ENCODE measurements at regions not wholly inside any gene's neighbourhood (a gene's known extent, or its start where the extent isn't known, plus 50 kb on each side); places are given as distances from the start of the nearest gene placed in this dataset.

DNA sequence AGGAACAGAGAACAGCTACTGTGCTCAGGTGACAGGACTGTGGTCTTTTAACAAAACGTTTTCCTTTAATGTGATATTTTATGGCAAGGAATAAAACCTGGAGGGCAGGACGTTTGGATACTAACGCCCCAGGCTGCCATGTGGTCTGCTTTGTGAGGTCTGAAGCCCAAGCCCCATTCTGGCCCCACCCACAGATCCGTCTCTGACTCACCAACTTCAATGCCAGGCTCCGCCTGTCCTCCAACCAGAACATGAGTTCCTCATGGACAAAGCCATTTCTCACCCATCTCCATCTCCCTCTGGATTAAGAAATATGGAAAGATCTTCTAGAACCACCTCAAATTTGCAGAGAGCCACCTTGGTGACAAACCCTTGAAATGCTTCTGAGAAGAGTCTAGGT is 148.8 kb downstream of the CRYBB2 start:
- no peak for DNase-seq

DNA sequence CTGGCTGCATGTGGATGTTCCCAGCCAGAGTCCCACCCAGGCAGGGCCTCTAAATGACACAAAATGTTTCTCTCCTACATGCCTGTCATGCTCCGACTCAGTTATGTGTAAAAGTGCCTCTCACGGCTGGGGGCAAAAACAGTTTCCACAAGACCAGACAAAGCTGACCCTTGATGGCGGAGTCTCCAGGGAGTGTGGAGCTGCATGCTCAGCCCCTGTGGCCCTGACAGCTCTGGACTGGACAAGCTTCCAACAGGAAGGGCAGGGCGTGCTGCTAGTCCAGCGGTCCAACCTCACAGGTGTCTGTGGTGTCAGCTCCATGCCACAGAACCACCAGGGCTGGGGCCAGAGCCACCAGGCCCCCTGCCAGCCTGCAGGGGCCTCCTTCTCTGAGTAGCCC is 149.6 kb downstream of the CRYBB2 start:
- DNase-seq: no peak

DNA sequence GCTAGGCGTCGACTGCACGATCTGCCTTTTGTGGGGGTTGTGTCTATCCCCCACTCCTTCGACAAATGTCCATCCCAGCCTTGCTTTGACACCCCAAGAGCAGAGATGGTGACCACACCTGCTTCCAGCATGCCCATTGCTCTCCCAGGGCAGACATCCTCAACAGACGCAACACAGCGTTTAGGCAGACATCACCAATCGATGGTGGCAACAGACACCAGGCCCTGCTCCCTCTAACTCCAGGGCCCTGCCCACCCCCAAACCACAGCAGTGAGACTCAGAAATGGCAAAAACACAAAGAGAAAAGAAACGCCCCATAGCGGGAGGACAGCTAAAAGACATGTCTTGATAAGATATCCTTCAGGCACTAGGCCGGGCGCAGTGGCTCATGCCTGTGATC is 150.9 kb downstream of the CRYBB2 start:
- no peak for DNase-seq

DNA sequence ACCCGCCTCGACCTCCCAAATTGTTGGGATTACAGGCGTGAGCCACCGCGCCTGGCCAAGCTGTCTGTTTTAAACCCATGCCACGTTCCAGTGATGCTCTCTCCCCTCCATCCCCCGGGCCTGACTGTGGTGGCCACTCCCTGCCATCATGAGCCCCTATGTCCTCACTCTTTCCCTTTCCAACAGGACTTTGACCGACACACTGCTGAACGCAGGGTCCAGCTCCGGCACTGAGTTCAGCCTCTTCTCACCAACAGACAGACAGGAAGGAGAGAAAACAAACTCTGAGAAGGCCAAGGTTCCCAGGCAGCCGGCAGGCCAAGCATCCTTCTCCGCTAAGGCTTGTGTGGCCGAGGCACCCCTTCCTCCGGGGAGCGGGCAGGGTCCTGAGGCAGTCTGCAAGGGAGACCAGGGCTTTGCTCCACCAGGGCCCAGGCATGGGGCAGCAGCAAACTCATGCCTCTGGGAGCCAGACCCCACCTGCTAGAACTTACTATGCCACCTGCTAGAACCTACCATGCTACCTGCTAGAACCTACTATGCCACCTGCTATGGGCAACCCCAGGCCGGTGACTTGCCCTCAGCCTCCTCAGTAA is 152.7 kb downstream of the CRYBB2 start:
- no peak for DNase-seq

DNA sequence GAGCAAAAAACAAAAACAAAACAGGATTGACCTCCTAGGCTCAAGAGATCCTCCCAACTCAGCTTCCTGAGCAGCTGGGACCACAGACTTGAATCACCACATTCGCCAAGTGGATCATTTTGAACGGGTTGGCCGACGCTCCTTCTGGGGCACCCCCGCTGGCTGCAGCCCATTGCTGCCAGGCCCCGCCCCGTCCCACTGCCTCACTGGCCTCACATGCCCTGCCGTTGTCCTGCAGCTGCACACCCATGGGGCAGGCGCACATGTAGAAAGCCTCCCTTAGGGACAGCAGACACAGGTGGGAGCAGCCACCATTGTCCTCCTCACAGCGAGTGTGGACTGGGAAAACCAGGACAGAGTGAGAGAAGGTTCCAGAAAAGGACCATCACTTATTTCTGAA is 154.5 kb downstream of the CRYBB2 start:
- DNase-seq: no peak

DNA sequence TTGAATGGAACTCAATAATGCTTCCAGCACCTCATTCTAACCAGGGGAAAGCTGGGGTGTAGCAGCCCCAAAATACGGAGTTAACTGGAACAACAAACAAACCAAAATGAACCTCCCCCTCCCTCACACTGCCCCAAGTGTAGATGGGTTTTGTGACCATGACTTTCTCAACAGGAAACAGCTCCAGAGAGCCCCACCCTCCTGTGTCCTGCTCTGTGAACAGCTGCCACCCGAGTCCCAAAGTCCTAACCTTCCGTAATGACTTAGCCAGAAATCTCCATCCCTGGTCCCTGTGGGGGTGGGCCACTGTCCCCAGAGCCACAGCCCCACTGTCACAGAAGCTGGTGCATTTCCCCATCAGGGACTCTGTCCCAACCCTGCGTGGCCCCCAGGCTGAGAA is 155.4 kb downstream of the CRYBB2 start:
- DNase-seq: no peak

DNA sequence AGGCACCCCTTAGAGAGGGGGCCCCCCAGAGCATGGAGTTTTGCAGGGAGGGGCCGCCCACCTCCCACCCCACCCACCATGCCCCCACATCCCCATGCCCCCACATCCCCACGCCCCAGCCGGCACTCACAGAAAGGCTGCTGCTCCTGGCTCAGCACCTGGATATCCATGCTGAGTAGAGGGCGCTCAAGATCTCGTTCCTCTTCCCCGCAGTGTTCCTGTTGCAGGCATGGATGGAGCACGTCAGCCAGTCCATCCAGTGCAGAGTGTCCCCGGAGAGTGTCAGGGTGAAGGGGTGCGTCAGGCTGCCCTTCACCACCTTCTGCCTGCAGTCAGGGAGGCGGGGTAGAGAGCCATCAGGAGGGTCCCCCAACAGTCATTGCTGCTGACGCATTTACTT is 156.2 kb downstream of the CRYBB2 start:
- no peak for DNase-seq

DNA sequence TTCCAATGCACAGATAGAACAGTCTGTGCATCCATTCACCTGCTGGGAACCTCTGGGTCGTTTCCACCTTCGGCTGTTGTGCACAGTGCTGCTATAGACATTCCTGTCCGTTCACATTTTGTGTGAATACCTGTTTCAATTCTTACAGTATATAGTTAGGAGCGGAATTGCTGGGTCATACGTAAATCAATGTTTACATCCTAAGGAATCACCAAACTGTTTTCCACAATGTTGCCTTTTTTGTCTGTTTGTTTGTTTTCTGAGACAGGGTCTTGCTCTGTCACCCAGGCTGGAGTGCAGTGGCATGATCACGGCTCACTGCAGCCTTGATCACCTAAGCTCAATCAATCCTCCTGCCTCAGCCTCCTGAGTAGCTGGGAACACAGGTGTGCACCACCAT is 158.3 kb downstream of the CRYBB2 start:
- no peak for DNase-seq

DNA sequence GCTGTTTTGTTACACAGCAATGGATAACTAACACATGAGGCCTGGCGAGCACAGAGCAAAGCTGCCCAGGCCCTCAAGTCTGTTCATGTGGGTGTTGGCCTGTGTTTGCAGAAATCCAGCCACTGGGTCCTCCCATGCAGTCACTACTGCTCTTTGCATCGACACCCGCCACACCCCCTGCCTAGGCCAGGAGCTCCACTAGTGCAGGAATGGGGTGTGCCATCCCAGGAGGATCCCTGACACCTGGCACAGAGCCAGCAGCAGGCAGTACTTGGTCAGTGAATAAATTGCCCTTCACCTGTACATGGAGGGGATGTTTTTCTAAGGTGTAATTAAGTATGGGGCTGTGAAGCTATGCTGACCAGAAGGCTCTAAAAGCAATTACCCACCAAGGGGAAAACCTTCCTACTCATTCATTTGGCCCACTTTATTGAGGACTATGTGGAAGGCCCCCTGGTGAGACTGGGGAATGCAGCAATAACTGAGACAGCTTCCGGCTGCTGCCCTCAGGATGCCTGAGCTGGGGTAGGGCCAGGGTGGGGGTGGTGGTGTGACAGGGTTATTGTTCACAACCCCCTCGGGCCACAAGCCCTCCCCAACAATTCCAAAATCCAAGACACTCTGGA is 160.8 kb downstream of the CRYBB2 start:
- no peak for DNase-seq

DNA sequence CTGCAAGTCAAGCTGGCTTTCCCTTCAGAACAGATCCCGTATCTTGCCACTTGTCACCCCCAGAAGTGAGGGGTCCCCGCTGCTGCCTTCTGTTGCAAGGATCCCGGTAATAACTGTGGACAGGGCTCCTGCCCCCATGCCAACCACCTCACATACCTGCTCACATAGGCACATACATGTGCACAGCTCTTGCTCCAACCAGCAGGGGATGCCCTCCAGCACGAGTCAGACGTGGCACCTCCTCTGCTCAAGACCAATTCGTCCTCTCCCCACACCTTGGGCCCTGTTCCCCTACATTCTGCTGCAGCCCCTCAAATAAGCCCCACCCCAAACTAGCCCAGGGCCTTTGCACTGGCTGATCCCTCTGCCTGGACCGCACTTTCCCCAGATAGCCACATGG is 163.3 kb downstream of the CRYBB2 start:
- no peak for DNase-seq

DNA sequence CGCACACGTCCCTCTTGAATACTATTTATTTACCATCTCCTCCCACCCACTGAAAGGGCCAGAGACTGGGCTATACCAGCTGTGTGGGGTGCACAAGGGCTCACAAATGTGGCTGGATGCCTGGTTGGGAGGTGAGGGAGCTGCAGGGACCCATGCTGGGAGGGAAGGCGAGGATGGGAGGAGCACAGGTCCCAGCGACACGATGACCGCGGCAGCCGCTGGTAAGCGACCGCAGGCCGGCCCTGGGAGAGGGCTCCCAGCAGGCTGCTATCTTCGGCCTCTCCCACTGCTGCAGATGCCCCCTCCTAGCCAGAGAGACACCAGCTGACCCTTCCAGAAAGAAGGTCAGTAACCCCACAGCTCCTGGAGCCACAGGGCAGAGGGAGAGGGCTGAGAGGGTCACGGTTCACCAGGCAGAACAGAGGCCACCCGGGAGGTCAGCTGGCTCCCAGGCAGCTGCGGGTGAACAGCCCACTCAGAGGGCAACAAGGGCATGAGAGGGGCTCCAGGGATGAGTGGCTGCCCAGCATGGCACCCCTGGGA is 163.9 kb downstream of the CRYBB2 start:
- no peak for DNase-seq

DNA sequence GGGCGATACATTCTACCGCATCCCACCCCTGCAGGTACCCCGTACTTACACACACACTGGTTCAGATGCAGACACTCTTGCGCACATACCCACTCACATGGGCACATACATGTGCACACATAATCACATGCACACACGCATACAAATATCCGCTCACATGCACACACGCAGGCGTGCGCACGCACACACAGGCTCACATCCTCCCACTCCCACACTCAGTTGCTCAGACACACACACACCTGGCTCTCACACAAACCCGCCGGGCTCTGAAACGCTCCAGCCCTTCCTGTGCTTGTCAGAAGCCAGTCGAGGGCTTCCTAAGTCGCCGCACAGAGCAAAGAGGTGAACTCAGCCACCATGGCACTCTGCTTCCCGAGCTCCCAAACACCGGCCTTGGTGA is 164.5 kb downstream of the CRYBB2 start:
- no peak for DNase-seq

DNA sequence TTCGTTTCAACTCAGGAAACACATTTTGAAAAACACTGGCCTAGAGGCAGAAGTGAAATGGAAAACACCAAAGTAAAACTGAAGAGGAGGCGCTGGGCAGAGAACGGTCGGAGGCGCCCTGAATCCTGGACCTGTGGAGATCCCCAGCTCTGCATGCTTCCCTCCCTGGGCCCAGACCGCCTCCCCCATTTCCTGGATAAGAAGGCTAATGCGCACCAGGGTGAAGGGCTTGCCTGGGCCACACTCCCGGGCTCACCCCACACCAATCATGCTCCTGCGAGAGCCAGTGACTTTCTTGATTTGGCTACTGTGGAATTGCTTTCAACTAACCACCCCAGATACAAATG is 167.1 kb downstream of the CRYBB2 start:
- no peak for DNase-seq

DNA sequence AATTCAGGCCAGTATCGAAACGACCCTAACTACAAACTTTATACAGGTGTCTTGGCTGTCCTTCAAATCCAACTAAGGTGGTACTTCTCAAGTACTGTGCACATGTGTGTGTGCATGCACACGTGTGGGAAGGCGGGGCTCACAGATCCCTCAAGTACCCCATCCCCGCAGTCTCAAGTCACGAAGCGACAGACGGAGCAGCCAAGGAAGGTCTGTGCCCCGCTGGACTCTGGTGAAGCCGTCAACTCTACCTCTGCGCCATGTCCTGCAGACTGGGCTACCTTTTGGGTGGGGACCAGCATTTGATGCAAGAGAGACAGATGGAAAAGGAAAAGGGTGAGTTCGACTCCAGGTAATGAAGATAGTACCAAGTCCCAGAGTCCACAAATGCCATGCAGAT is 169.0 kb downstream of the CRYBB2 start:
- DNase-seq: no peak

DNA sequence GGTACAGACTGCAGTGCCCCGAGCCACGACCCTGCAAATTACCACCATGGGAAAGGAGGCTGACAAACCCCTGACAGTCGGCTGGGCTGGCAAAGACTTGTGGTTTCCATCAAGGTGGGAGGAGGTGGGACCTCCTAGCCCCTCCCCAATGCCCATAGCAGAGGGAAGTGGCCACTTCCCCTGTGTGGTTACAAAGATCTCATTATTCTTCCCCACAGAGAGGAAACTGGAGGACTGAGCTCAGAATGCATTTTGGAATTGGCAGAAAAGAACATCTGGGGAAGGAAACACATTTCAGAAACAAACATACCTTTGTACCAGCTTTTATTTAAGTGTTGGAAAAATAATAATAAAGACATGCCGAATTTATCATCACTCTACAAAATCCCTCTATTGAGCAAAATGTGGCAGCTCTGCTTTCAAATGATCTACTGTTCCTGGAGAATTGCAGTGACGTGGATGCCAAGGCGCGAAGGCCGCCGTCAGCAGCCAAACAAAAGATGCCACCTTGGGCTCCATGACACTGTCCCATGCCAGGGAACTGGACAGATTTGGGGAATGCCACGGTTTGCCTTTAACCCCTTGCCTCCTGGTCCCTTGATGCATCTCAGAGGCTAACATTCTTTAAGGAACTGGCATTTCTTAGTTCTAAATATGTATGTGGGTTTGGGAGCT is 169.6 kb downstream of the CRYBB2 start:
- DNase-seq: no peak

DNA sequence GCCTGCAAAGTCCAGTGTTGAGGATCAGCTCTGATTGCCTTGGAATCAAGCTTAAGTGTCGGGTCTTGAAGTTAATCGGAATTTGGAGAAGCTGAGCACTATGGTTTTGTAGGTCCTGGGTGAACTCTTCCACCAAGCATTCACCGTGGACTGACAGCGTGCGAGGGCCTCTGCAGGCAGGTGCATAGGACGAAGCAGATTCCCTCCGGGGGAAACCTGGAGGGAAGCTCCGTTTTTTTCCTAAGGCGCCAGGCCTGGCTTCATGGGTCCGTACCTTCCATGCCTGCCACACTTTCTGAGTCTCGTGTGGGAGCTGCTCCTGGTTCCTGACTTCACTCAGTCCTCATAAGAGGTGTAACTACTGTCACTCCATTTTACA is 170.1 kb downstream of the CRYBB2 start:
- DNase-seq: no peak

DNA sequence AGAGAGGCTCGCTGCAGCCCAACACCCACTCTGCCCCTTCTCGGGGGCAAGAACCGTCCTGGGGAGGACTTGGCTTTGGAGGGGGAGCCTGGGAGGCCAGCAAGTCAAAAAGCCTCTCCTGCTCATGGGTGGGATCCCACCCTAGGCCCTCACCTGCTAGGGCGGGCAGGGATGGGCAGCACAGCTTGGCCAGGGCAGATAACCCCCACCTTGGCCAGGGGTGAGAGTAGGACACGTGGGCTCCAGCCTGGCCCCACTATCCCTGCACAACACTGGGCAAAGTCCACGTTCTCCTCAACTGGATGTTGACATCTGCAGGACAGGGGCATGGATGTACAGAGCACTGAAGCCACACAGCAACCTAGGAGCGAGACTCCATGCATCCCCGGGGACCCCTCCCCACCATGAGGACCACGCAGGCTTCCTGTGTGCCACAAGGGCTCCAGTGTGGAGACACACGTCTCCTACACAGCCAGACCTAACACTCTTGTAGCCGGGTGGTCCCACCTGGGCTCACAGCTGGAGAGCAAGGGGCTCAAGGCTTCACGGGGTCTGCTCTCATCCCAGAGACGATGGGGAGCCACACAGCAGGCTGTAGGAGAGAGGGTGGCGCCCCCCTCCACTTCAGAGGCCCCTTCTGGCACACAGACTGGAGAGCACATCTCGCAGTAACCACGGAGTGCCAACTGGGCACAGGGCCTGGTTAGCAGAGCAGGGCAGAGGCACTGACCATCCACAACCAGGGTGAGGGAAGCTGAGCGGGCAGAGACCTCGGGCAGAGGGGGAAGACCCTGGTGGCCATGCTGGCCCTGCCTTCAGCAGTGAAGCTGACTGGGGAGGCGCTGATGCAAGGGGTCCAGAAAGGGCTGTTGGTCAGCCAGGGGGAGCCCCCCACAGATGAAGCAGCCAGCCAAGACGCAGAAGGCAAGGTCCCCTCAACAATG is 171.1 kb downstream of the CRYBB2 start:
- no peak for DNase-seq

DNA sequence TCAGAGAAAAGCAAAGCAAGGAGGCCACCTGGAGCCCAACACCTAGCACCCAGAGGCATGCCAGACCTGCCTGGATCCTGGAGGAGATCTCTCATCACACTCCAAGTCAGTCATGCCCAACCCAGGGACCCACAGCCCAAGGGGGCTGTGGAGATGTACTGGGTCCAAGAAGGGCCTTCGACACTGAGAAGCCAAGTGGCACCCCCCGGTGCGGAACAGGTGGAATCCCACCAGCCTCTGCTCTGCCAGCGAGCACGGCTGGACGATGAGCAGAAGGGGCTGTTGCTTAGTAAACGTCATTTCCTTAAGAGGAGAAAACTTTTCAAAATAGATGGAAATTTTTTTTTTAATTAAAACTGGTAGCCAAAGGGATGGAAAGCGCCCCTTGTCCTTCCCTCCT is 171.9 kb upstream of the GRK3 start:
- DNase-seq: no peak

DNA sequence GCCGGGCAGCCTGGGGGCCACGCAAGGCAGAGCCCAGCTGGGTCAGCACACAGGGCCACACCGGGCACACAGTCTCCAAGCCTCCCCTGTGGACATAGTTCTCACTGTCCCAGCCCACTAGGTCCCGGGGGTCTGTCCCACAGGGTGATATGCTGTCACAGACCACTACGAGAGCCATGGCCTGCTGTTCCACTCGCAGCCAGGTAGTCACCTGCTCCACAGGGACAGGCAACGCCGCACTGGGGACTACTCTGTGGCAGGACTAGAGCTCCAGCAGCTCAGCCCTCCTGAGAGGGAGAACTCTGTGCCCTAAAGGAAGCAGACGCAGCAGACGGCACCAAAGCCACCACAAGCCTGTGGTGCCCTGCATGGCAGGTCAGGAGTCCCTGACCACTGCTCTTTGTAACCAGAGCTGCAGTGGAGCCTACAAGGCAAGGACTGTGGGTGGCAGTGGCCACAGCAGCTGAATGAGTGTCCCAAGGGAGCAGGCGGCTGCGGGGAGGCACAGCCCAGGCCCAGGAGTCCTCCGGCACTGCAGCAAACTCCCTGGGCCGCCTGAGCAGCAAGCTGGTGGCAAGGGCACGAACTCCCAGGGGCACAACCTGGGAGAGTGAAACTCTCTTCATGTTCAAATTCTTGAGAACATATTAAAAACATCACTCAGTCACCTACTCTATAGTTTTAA is 171.2 kb upstream of the GRK3 start:
- no peak for DNase-seq

DNA sequence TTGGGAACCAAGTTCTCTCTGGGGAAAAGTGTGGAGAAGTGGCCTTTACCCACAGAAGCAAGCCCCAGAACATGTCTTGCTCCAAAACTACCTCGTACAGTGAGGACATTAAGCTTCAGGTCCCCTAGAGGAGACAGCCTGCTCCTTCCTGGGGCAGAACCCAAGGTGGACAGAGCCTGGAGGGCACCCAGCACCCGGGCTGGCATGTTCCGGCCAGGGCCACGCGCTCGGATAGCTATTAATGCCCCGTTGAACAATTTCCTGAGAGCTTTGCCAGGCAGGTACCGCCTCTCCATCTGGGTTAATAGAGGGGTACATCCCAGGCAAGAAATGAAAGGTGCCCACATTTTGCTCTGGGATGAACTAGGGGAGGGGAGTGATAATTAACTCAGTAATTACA is 169.0 kb upstream of the GRK3 start:
- no peak for DNase-seq

DNA sequence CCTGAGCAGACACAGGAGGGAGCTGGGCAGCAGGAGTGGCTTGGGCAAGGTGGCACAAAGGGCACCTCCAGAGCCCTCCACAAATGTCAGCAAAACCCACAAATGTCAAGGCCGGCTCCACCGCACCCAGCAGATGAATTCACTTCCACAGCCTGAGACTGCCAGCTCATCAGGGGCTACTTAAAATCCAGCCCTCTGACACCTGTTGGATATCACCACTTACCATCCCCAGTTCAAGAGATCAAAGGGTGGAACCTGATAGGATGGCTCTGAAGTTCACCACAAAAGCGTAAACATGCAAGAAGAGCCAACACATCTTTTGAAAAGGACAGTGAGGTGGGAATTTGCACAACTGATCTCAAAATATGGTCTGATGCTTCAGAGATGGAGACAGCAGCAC is 168.6 kb upstream of the GRK3 start:
- DNase-seq: no peak

DNA sequence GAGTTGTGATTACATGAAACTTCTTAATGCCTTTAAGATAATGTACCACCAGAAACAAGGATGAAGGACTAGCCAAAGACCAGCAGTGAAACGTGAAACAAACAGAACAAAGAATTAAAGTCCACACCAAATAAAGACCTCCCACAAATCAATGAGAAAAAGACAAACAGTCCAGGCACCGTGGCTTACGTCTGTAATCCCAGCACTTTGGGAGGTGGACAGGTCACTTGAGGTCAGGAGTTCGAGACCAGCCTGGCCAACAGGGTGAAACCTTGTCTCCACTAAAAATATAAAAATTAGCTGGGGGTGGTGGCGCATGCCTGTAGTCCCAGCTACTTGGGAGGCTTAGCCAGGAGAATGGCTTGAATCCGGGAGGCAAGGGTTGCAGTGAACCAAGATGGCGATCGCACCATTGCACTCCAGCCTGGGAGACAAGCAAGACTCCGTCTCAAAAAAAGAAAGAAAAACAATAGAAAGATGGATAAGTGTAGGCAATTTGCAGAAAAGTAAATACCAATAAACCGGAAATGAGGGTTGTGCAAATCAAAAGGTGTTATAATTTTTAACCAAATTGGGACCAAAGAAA is 167.8 kb upstream of the GRK3 start:
- DNase-seq: no peak

DNA sequence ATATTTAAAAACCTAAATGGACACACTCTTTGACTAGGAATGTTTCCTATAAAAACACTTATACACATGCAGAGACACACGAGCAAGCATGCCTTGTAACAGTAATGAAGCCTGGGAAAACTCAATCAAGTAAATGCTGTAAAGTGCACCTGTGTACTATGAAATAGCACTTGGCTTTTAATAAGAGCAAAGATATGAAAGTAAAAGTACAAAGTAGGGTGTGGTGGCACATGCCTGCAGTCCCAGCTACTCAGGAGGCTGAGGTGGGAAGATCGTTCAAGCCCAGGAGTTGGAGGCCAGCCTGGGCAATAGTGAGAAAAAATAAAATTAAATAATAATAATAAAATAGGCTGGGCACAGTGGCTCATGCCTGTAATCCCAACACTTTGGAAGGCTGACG is 166.9 kb upstream of the GRK3 start:
- no peak for DNase-seq
